ENCODE measurements at regions not wholly inside any gene's neighbourhood (a gene's known extent, or its start where the extent isn't known, plus 50 kb on each side); places are given as distances from the start of the nearest gene placed in this dataset.

DNA sequence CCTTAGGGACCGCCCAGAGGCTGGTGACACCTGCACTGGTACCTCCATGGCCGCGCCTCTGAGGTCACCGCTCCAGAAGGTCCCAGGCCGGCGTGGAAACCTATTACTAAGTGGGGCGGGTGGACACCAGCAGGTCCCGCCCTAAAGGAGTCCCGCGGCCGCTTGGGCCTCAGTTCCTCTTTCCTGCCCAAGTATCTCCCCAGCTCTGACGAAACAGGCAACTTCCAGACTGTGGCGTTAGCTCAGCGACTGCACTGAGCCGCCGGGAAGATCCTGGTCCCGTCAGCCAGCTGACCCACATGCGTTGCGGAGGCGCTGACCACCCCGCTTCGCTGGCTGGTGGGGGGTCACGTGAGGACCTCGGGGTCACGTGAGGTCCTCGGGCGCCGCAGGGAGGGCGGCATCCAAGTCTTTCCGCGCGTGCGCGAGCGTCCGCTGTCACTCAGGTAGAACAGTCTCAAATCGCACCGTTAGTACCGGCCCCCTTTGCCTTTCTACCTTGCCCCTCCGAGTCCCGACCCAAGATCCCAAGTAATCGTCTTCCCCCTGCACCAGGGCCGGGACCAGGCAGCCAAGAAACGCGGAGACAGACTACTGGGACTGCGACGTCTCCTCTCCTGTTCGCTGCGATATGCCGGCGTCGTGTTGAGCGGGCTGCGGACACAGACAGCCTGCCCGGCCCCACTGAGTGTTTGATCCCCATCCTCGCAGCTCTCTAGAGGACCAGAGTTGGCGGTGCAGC lies 53.7 kb upstream of the KDM4C start:
- peak; percentile 79 for DNase-seq

DNA sequence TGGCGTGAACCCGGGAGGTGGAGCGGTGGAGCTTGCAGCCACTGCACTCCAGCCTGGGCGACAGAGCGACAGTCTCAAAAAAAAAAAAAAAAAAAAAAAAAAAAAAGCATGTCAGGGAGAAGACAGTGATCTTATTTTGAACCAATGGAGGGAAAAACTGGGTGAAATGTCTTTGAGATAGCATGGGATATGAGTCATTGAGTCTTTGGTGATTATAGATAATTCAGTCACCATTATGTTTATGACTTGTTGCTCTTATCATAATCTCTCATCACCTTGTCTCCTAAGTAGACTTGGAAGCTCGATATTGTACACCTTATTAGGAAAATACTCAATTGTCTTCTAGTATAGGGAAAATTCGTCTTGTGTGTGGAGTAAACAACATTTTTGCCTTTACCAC lies 55.1 kb upstream of the KDM4C start:
- DNase-seq: no peak

DNA sequence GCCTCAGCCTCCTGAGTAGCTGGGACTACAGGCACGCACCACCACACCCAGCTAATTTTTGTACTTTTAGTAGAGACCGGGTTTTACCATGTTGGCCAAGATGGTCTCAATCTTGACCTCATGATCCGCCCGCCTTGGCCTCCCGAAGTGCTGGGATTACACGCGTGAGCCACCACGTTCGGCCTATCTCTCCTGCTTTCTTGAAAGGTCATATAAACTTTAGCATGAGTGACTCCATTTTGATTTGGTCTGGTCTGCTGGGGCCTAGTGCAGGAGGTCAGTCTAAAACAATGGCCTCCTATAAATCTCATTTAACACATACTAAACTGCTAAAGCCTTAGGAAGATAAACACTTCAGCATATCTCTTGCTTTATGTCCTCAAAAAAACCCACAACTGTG lies 50.6 kb upstream of the GLDC start:
- no peak for DNase-seq

DNA sequence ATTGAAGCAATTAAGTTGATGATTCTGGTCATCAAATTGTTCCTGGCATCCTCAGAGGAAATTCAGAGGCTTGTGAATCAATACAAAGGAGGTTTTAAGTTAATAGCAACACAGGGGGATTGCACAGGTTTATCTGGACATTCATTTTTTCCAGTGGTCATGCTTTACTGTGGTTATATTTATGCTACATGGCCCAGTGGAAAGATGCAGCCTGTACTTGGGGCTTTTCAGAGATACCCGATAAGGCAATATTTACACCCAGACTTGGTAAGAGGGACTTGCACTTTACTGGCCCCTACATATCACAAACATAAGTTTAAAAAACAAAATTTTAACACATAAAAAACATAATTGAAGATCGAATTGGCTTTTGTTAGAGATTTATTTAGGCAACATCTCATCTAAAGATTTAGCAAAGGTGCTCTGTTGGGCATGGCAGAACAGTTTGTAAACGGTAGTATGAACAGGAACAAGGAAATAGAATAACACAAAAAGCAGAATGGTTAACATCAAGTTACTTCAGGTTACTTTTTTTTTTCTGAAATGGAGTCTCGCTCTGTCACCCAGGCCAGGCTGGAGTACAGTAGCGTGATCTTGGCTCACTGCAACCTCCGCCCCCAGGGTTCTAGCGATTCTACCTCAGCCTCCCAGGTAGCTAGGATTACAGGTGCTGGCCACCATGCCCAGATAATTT lies 49.7 kb upstream of the GLDC start:
- no peak for DNase-seq

Measured in activated effector memory CD4-positive, alpha-beta T cell treated with Interleukin-2 at 50 U/mL for 16 hours (primary cell).